Osteoblast (primary cell): ENCODE measurements at regions not wholly inside any gene's neighbourhood (a gene's known extent, or its start where the extent isn't known, plus 50 kb on each side); places are given as distances from the start of the nearest gene placed in this dataset.

Experiments used
- DNase-seq: peaks from one replicate; pipeline ENCODE4 v3.0.0; 2011; ENCODE audit warnings: low spot score, mixed read lengths; ENCODE audit not compliant: insufficient read length; ENCODE audit errors: missing footprints
- H2AFZ ChIP-seq: 2 replicates; pipeline ENCODE4 v1.6.0; 2011; ENCODE audit warnings: mild to moderate bottlenecking, low read length
- H3K27ac ChIP-seq: 2 replicates; pipeline ENCODE4 v1.5.1; 2011; ENCODE audit warnings: mild to moderate bottlenecking, low read depth, low read length, moderate library complexity
- H3K27me3 ChIP-seq: 2 replicates; pipeline ENCODE4 v1.6.0; 2012; ENCODE audit warnings: mild to moderate bottlenecking, control low read depth, inconsistent platforms, low read length, moderate library complexity; ENCODE audit not compliant: insufficient read depth
- H3K36me3 ChIP-seq: 2 replicates; pipeline ENCODE4 v1.5.1; 2011; ENCODE audit warnings: mild to moderate bottlenecking, low read length, control low read depth, moderate library complexity; ENCODE audit not compliant: insufficient read depth
- H3K4me1 ChIP-seq: 2 replicates; pipeline ENCODE4 v1.5.1; 2011; ENCODE audit warnings: mild to moderate bottlenecking, low read length, control low read depth, moderate library complexity; ENCODE audit not compliant: insufficient read depth
- H3K4me2 ChIP-seq: 2 replicates; pipeline ENCODE4 v1.6.0; 2011; ENCODE audit warnings: mild to moderate bottlenecking, low read length; ENCODE audit not compliant: insufficient read depth
- H3K4me3 ChIP-seq: fragments of 200-600 bp; sonication (generic); 3 replicates; pipeline ENCODE4 v1.5.1; 2012; ENCODE audit warnings: mild to moderate bottlenecking, low read length, inconsistent platforms; ENCODE audit not compliant: insufficient read depth
- H3K79me2 ChIP-seq: 2 replicates; pipeline ENCODE4 v1.6.0; 2012; ENCODE audit warnings: mild to moderate bottlenecking, low read length, control low read depth, inconsistent platforms; ENCODE audit not compliant: insufficient read depth
- H3K9me3 ChIP-seq: 2 replicates; pipeline ENCODE4 v1.5.1; 2011; ENCODE audit warnings: low read depth, low read length, control low read depth
- H4K20me1 ChIP-seq: 2 replicates; pipeline ENCODE4 v1.6.0; 2012; ENCODE audit warnings: mild to moderate bottlenecking, low read length, control low read depth; ENCODE audit not compliant: insufficient read depth
- TF ChIP-seq, protein P1 (sequence below): IDR thresholded peaks from 2 replicates; pipeline ENCODE4 v1.5.1; 2011; ENCODE audit warnings: mild to moderate bottlenecking, low read depth, low read length, moderate library complexity; ENCODE audit errors: extremely low read depth

DNA sequence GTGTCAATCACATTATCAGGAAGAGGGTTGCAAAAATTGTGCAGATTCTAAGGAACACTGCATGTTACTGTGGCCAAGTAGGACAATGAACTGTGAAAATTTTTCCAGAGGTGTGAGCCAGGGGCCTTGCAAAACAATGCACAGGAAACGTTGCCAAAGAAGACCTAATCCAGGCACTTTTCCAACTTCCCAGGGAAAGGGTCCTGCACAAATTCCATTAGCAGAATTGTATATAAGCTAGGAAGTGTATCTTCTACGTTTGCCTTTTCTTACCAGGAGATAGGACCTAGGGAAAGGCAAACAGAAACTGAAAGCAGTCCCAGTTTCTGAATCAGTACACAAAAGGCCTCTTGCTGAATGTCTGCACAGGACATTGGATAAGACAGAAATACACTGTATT lies 1888.3 kb upstream of the CELF4 start:
- Histone ChIP-seq H3K36me3 (no peaks in the 10 kb centered on the region), H3K9me3 (no peaks in the 10 kb centered on the region), H3K27me3 (no peaks in the 10 kb centered on the region), H3K79me2 (no peaks in the 10 kb centered on the region), H3K4me3 (peak overlapping the region; percentile 55), H2AFZ (peak overlapping the region; percentile 63), H4K20me1 (no peaks in the 10 kb centered on the region), H3K27ac (no peak overlapping the region), H3K4me2 (peak overlapping the region; percentile 79), H3K4me1 (peaks cover 4% of the 10 kb centered on the region)
- no peak for DNase-seq
- TF ChIP-seq, protein P1, sequence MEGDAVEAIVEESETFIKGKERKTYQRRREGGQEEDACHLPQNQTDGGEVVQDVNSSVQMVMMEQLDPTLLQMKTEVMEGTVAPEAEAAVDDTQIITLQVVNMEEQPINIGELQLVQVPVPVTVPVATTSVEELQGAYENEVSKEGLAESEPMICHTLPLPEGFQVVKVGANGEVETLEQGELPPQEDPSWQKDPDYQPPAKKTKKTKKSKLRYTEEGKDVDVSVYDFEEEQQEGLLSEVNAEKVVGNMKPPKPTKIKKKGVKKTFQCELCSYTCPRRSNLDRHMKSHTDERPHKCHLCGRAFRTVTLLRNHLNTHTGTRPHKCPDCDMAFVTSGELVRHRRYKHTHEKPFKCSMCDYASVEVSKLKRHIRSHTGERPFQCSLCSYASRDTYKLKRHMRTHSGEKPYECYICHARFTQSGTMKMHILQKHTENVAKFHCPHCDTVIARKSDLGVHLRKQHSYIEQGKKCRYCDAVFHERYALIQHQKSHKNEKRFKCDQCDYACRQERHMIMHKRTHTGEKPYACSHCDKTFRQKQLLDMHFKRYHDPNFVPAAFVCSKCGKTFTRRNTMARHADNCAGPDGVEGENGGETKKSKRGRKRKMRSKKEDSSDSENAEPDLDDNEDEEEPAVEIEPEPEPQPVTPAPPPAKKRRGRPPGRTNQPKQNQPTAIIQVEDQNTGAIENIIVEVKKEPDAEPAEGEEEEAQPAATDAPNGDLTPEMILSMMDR = no peak

DNA sequence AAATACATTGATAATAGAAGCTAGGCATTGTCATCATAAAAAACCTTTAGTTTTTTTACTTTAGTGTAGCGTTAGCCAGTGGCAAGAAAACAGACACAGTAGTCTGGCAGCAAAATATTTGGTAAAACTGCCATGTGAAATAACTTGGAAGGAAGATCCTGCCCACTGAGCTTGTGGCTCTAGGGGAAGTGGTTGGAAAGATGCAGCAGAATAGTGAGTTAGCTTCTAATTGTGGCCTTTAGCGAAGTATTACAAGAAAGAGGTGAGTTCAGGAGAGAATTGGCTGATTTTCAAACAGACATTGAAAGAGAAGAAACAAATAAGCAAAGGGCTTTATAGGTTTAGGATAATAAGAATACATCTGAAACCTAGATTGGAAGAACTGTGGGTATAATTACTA lies 1887.8 kb upstream of the CELF4 start:
- peak overlapping the region; percentile 79 for H3K4me2 ChIP-seq
- no peaks in the 10 kb centered on the region for H3K27me3 ChIP-seq
- no peaks in the 10 kb centered on the region for H3K79me2 ChIP-seq
- TF ChIP-seq, protein P1 = no peak
- H2AFZ ChIP-seq = peak overlapping the region; percentile 63
- H3K4me1 ChIP-seq = peaks cover 4% of the 10 kb centered on the region
- H3K36me3 ChIP-seq = no peaks in the 10 kb centered on the region
- H4K20me1 ChIP-seq = no peaks in the 10 kb centered on the region
- no peaks in the 10 kb centered on the region for H3K9me3 ChIP-seq
- no peak overlapping the region for H3K27ac ChIP-seq
- no peak for DNase-seq
- no peak overlapping the region for H3K4me3 ChIP-seq

DNA sequence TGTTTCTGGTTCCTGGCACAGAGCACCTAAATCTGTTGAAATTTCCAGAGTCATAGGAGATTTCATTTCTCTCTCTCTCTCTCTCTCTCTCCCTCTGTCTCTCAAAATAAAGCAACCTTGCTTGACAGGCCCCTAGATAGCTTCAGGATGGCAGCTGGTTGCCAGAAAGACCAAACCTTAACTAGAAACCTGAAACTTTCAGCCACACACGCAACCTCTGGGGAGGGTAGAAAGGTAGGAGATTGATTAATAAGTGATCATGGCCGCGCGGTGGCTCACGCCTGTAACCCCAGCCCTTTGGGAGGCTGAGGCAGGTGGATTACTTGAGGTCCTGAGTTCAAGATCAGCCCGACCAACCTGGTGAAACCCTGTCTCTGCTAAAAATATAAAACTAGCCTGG lies 1885.4 kb upstream of the CELF4 start:
- no peaks in the 10 kb centered on the region for H3K27me3 ChIP-seq
- no peak overlapping the region for H3K4me3 ChIP-seq
- H3K4me1 ChIP-seq = peaks cover 4% of the 10 kb centered on the region
- H3K27ac ChIP-seq = no peak overlapping the region
- no peak overlapping the region for H2AFZ ChIP-seq
- no peak for DNase-seq
- H3K9me3 ChIP-seq = no peaks in the 10 kb centered on the region
- TF ChIP-seq, protein P1 = no peak
- no peaks in the 10 kb centered on the region for H4K20me1 ChIP-seq
- H3K4me2 ChIP-seq = no peak overlapping the region
- H3K36me3 ChIP-seq = no peaks in the 10 kb centered on the region
- H3K79me2 ChIP-seq = no peaks in the 10 kb centered on the region

DNA sequence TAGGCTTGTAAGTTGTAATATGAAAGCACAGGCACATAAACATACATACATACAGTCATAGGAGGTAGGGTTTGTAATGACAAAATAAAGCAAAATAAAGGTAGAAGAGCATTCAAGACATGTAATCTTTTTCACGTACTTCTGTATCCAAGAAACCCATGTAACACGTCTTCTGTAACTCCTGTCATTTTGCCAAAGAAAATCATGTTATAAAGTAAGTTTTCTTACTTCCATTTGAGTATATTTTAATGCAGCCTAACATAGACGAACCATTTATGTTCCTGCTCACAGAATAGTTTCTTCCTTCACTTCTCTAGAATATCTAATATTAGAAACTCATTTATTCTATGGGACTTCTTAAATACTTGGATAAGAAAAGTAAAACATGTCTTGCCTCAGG lies 1884.0 kb upstream of the CELF4 start:
- TF ChIP-seq, protein P1 = no peak

More for the DNA sequence above, 1884.0 kb upstream of the CELF4 start:
- Histone ChIP-seq H3K36me3 (no peaks in the 10 kb centered on the region), H3K27ac (no peak overlapping the region), H3K4me1 (peaks cover 3% of the 10 kb centered on the region), H2AFZ (no peak overlapping the region), H3K79me2 (no peaks in the 10 kb centered on the region), H4K20me1 (no peaks in the 10 kb centered on the region), H3K4me2 (no peak overlapping the region), H3K4me3 (no peak overlapping the region), H3K9me3 (no peaks in the 10 kb centered on the region), H3K27me3 (no peaks in the 10 kb centered on the region)
- DNase-seq = no peak
